ENCODE measurements at regions not wholly inside any gene's neighbourhood (a gene's known extent, or its start where the extent isn't known, plus 50 kb on each side); places are given as distances from the start of the nearest gene placed in this dataset.

DNA sequence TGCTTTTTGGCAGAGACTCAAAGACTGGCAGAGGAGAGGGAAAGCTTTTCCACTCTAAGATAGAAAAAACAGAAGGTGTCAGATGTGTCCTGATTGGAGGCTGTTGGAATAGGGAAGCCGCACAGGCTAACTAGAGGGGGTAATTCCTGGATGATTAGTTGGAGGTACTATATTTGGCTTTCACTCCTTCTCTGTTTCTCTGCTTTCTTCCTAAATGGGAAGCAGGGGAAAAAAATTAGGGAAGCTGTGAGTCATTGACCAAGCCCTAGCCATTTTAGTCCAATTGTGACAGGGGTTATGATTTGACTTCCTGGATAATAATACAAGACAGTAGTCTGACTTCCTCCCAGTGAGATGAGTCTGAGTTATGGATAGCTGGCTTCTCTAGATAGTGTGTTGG, 475.2 kb upstream of the CELF2 start:
- intact Hi-C loops (cut with DNase I): no loop called here
- no peaks in the 10 kb centered on the region for H3K4me1 ChIP-seq (ENCODE audit: control insufficient read depth in 2 of 3, insufficient read depth in 2 of 3, low read depth in 1 of 3, low read length in 3 of 3)
- no peaks in the 10 kb centered on the region for H3K27me3 ChIP-seq (ENCODE audit: control insufficient read depth, insufficient read depth, low read length)
- DNase-seq (no peak), FAIRE-seq (no peak)
- no peaks in the 10 kb centered on the region for H3K36me3 ChIP-seq (ENCODE audit: control insufficient read depth in 2 of 3, insufficient read depth in 3 of 3, low read length in 3 of 3)
- no peaks in the 10 kb centered on the region for H3K9me3 ChIP-seq (ENCODE audit: control insufficient read depth in 2 of 3, insufficient read depth in 1 of 3, low read length in 3 of 3)
- no peak for TF ChIP-seq CTCF (IDR thresholded peaks at IDR 0.05; ENCODE audit: borderline replicate concordance, extremely low read depth, insufficient read depth)
- H3K9ac ChIP-seq (ENCODE audit: low read length in 3 of 3): no peak overlapping the region
- no peak overlapping the region for H3K4me3 ChIP-seq (ENCODE audit: low read length in 3 of 3)
- no peak overlapping the region for H3K27ac ChIP-seq (ENCODE audit: low read depth in 2 of 2, low read length in 2 of 2)

DNA sequence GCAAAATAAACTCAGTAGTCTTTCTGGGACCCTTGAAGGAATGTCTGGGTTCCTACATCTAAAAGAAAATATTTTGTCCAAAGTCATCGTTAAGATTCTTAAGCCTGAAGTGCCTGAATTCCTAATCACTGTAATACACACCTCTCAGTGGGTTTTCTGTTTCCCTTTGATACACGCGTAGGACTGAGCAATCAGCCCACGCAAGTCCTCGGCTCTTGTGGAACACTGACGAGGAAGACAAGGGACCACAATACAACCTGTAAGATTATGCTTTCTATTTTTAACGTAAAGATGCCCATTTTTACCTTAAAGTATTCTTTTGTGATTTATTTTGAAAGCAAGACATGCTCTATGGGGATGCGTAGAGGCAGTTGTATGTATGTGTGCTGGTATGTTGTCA, 472.8 kb upstream of the CELF2 start:
- DNase-seq (no peak), FAIRE-seq (no peak)
- H3K9me3 ChIP-seq (ENCODE audit: control insufficient read depth in 2 of 3, insufficient read depth in 1 of 3, low read length in 3 of 3): no peaks in the 10 kb centered on the region
- H3K4me3 ChIP-seq (ENCODE audit: low read length in 3 of 3): no peak overlapping the region
- no peaks in the 10 kb centered on the region for H3K27me3 ChIP-seq (ENCODE audit: control insufficient read depth, insufficient read depth, low read length)
- no peak for TF ChIP-seq CTCF (IDR thresholded peaks at IDR 0.05; ENCODE audit: borderline replicate concordance, extremely low read depth, insufficient read depth)
- H3K4me1 ChIP-seq (ENCODE audit: control insufficient read depth in 2 of 3, insufficient read depth in 2 of 3, low read depth in 1 of 3, low read length in 3 of 3): no peaks in the 10 kb centered on the region
- no peaks in the 10 kb centered on the region for H3K36me3 ChIP-seq (ENCODE audit: control insufficient read depth in 2 of 3, insufficient read depth in 3 of 3, low read length in 3 of 3)
- intact Hi-C loops (cut with DNase I): no loop called here
- H3K9ac ChIP-seq (ENCODE audit: low read length in 3 of 3): no peak overlapping the region
- H3K27ac ChIP-seq (ENCODE audit: low read depth in 2 of 2, low read length in 2 of 2): no peak overlapping the region

GRCh38 chr10:10545771-10546170, 471.9 kb upstream of the CELF2 start:
- FAIRE-seq: no peak
- Histone ChIP-seq H3K4me3 (ENCODE audit: low read length in 3 of 3) (no peak overlapping the region), H3K27ac (ENCODE audit: low read depth in 2 of 2, low read length in 2 of 2) (no peak overlapping the region), H3K9ac (ENCODE audit: low read length in 3 of 3) (no peak overlapping the region), H3K4me1 (ENCODE audit: control insufficient read depth in 2 of 3, insufficient read depth in 2 of 3, low read depth in 1 of 3, low read length in 3 of 3) (no peaks in the 10 kb centered on the region), H3K27me3 (ENCODE audit: control insufficient read depth, insufficient read depth, low read length) (no peaks in the 10 kb centered on the region), H3K36me3 (ENCODE audit: control insufficient read depth in 2 of 3, insufficient read depth in 3 of 3, low read length in 3 of 3) (no peaks in the 10 kb centered on the region), H3K9me3 (ENCODE audit: control insufficient read depth in 2 of 3, insufficient read depth in 1 of 3, low read length in 3 of 3) (no peaks in the 10 kb centered on the region)
- intact Hi-C loops (cut with DNase I): no loop called here
- no peak for DNase-seq
- no peak for TF ChIP-seq CTCF (IDR thresholded peaks at IDR 0.05; ENCODE audit: borderline replicate concordance, extremely low read depth, insufficient read depth)

DNA sequence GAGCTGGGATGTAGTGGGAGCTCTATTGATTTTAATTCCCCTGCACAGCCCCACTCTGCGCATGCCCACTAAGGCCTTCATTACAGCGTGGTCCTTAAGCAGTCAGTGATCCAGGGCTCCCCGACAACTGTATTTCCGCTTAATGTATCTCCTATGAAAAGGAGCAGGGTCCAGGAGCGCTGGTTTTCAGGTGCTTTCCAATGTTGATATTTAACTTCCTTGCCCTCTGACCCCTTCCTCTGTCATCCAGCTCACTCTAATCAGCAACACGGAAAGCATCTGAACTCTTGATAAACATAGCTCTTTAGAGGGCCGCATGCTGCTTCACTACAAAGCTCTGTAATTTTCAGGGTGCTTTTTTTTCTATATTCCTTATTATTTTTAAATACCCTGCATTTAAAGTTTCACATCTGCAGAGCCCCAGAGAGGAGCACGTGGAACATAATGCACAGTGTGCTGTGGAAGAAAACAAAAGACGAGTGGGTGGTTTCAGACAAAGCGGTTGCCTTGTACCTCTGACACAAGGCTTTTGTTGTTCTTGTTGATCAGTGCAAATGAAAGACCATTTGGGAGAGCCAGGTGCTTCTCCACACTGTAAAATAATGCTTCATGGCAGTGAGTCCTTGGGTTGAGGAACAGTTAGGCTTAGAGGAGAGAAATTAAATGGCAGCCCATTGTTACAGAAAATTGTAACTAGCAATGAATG, 465.9 kb upstream of the CELF2 start:
- peaks cover 0 to 3% (median 0%) of the 10 kb centered on the region in 3 donors for H3K4me1 ChIP-seq (ENCODE audit: control insufficient read depth in 2 of 3, insufficient read depth in 2 of 3, low read depth in 1 of 3, low read length in 3 of 3)
- TF ChIP-seq CTCF (IDR thresholded peaks at IDR 0.05; ENCODE audit: borderline replicate concordance, extremely low read depth, insufficient read depth): no peak
- FAIRE-seq: no peak
- no peak overlapping the region for H3K27ac ChIP-seq (ENCODE audit: low read depth in 2 of 2, low read length in 2 of 2)
- H3K9ac ChIP-seq (ENCODE audit: low read length in 3 of 3): no peak overlapping the region
- H3K9me3 ChIP-seq (ENCODE audit: control insufficient read depth in 2 of 3, insufficient read depth in 1 of 3, low read length in 3 of 3): no peaks in the 10 kb centered on the region
- H3K4me3 ChIP-seq (ENCODE audit: low read length in 3 of 3): no peak overlapping the region
- H3K36me3 ChIP-seq (ENCODE audit: control insufficient read depth in 2 of 3, insufficient read depth in 3 of 3, low read length in 3 of 3): no peaks in the 10 kb centered on the region
- DNase-seq: peak in 3 of 5 donors; percentile 12 to 36 (median 33)
- no peaks in the 10 kb centered on the region for H3K27me3 ChIP-seq (ENCODE audit: control insufficient read depth, insufficient read depth, low read length)
- intact Hi-C loops (cut with DNase I): no loop called here

Measured in kidney (tissue), 13 donors.